ENCODE measurements at regions not wholly inside any gene's neighbourhood (a gene's known extent, or its start where the extent isn't known, plus 50 kb on each side); places are given as distances from the start of the nearest gene placed in this dataset.

- TF ChIP-seq, protein P1, sequence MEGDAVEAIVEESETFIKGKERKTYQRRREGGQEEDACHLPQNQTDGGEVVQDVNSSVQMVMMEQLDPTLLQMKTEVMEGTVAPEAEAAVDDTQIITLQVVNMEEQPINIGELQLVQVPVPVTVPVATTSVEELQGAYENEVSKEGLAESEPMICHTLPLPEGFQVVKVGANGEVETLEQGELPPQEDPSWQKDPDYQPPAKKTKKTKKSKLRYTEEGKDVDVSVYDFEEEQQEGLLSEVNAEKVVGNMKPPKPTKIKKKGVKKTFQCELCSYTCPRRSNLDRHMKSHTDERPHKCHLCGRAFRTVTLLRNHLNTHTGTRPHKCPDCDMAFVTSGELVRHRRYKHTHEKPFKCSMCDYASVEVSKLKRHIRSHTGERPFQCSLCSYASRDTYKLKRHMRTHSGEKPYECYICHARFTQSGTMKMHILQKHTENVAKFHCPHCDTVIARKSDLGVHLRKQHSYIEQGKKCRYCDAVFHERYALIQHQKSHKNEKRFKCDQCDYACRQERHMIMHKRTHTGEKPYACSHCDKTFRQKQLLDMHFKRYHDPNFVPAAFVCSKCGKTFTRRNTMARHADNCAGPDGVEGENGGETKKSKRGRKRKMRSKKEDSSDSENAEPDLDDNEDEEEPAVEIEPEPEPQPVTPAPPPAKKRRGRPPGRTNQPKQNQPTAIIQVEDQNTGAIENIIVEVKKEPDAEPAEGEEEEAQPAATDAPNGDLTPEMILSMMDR (IDR thresholded peaks at IDR 0.05): no peak
- TF ChIP-seq POLR2A (IDR thresholded peaks at IDR 0.05): no peak
Measured at GRCh38 chr5:163094492-163095180, 342.8 kb upstream of the CCNG1 start.
